ENCODE measurements at regions not wholly inside any gene's neighbourhood (a gene's known extent, or its start where the extent isn't known, plus 50 kb on each side); places are given as distances from the start of the nearest gene placed in this dataset.

- no peak for TF ChIP-seq CTCF (IDR thresholded peaks at IDR 0.05)
- TF ChIP-seq POLR2A (IDR thresholded peaks at IDR 0.05), result no peak
- TF ChIP-seq POLR2AphosphoS5 (IDR thresholded peaks at IDR 0.05; ENCODE audit: insufficient read depth in 1 of 2, low read depth in 1 of 2), result no peak
Measured at GRCh38 chr2:20512061-20512605, 65.3 kb downstream of the RHOB start.

Data from vagina (tissue), 2 donors.